ENCODE measurements at regions not wholly inside any gene's neighbourhood (a gene's known extent, or its start where the extent isn't known, plus 50 kb on each side); places are given as distances from the start of the nearest gene placed in this dataset.

DNA sequence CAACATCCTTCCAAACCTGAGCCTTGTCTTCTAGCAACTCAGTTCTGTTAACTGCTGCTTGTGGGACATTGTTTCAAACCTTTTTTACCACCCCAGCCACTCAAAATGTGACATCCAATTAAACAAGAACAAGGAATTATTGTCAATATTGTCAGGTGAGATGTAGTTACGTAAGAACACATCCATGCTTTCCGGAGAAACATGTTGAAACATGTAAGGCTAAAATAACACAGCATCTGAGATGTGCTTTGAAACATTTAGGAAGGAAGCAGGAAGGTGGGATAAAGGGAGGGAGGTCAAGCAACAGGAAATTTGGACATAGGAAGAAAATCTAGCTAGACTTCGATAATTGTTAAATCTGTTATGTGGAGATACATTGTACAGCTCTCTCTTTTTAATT is 50.9 kb upstream of the PRICKLE2 start:
- Histone ChIP-seq H3K4me1 (ENCODE audit: insufficient read depth, low read length, poor library complexity, severe bottlenecking) (no peaks in the 10 kb centered on the region), H3K27ac (ENCODE audit: low read depth, low read length, poor library complexity, severe bottlenecking) (no peak overlapping the region), H4K20me1 (ENCODE audit: insufficient read depth, low read length) (no peaks in the 10 kb centered on the region), H3K36me3 (ENCODE audit: insufficient read depth, low read length) (no peaks in the 10 kb centered on the region), H3K4me2 (ENCODE audit: low read length) (no peak overlapping the region), H2AFZ (ENCODE audit: low read length) (no peak overlapping the region), H3K9me3 (ENCODE audit: low read length) (no peaks in the 10 kb centered on the region), H3K79me2 (ENCODE audit: insufficient read depth, low read depth, low read length) (no peaks in the 10 kb centered on the region), H3K4me3 (ENCODE audit: low read depth, low read length, poor library complexity, severe bottlenecking) (no peak overlapping the region), H3K9me2 (ENCODE audit: insufficient read depth, low read length) (no peaks in the 10 kb centered on the region)
- no peak for DNase-seq (ENCODE audit: low spot score)
- no TSS peak for BruUV-seq (replicated peaks)
- intact Hi-C loops (cut with micrococcal nuclease; ENCODE audit: unreplicated experiment): no loop called here
- TF ChIP-seq, protein P1, sequence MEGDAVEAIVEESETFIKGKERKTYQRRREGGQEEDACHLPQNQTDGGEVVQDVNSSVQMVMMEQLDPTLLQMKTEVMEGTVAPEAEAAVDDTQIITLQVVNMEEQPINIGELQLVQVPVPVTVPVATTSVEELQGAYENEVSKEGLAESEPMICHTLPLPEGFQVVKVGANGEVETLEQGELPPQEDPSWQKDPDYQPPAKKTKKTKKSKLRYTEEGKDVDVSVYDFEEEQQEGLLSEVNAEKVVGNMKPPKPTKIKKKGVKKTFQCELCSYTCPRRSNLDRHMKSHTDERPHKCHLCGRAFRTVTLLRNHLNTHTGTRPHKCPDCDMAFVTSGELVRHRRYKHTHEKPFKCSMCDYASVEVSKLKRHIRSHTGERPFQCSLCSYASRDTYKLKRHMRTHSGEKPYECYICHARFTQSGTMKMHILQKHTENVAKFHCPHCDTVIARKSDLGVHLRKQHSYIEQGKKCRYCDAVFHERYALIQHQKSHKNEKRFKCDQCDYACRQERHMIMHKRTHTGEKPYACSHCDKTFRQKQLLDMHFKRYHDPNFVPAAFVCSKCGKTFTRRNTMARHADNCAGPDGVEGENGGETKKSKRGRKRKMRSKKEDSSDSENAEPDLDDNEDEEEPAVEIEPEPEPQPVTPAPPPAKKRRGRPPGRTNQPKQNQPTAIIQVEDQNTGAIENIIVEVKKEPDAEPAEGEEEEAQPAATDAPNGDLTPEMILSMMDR (conservative IDR thresholded peaks at IDR 0.05; ENCODE audit: low read length): no peak
- no peak for TF ChIP-seq EZH2phosphoT487 (IDR thresholded peaks at IDR 0.05; ENCODE audit: borderline replicate concordance, low read depth, low read length)
- ChIA-PET CTCF (ENCODE audit: unreplicated experiment) (no interaction called here), POLR2A (no interaction called here)
